ENCODE measurements at regions not wholly inside any gene's neighbourhood (a gene's known extent, or its start where the extent isn't known, plus 50 kb on each side); places are given as distances from the start of the nearest gene placed in this dataset.
"Not testable (repeated sequence)": the region's sequence is repeated elsewhere in the genome, so short reads cannot be mapped to it uniquely, and the experiment has no call there.

GRCh38 chr5:167415779-167416746 lies 875.4 kb upstream of the WWC1 start:
- no peak for DNase-seq (ENCODE audit: low spot score)

DNA sequence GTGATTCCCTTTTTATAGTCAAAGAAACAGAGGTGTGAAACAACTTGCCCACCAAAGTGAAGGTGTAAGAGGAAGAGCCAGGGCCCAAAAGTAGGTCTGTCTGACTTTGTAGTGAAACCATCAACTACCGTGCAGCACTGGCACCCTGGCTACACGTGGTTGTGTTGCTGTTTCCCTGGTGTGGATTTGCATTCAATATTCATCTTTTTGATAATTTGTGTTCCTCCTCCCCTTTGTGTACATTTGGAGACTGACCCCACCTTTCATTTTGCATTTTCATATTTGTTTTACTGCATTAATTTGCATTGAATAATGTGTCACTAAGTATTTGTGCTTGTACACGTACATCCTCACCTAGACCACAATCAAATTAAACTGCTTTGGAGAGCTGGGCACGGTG lies 873.8 kb upstream of the WWC1 start:
- DNase-seq (ENCODE audit: low spot score): no peak

DNA sequence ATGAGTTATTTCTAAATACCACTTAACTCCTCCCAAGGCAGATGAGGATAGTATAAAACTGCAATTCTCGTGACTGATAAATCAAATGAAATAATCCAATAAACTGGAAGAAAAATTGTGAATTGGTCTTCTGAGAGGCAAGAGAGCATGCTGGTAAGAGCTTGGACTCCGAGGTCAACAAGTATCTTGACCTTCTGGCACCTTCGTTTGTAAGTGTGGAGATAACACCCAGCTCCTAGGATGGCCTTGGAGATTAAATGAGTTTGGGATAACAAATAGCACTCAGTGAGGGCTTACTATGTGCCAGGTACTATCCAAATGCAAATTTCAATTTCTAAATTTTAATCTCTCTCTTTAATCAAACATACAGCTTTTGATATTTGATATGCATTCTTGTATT lies 866.3 kb upstream of the WWC1 start:
- no peak for DNase-seq (ENCODE audit: low spot score)

DNA sequence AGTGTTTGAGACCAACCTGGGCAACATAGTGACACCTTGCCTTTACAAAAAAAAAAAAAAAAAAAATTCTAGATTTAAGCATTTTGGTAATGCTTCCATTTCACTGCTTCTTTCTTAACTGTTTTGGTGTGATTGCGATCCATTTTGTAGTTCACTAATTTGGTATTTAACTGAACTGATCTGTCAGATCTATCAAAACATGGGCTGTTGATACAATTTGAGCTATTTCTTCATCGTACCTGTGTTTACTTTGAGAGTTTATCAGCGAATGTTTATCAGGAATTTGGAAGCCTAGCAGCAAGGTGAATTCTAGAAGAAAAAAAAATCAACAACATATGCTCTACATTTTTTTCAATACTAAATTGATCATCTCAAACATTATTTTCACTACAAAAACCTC lies 864.9 kb upstream of the WWC1 start:
- DNase-seq (ENCODE audit: low spot score): no peak

DNA sequence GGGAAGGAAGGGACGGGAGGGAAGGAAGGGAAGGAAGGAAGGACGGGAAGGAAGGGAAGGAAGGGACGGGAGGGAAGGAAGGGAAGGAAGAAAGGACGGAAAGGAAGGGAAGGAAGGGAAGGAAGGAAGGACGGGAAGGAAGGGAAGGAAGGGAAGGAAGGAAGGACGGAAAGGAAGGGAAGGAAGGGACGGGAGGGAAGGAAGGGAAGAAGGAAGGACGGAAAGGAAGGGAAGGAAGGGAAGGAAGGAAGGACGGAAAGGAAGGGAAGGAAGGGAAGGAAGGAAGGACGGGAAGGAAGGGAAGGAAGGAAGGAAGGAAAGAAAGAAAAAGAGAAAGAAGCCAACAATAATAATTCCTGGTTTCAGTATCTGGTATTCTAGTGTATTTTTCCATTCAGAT lies 863.8 kb upstream of the WWC1 start:
- DNase-seq (ENCODE audit: low spot score): not testable (repeated sequence)

DNA sequence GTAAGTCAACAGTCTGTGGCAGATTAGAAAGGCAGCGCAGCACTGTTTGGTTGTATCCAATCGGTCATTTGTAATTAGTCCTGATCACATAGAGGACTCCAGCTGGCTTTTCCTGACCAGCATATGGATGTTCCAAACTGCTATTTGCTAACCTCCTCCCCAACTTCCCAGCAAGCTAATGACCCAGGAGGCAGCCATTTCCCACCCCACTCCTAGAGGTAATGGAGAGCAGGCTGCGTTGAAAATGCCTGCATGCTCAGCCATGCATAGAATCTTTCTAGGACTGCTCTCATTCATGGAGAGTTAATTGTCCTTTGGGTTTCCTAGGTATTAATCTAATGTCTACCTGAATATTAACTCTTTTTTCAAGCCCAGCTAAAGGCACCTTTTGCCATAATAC lies 850.6 kb upstream of the WWC1 start:
- DNase-seq (ENCODE audit: low spot score): no peak

DNA sequence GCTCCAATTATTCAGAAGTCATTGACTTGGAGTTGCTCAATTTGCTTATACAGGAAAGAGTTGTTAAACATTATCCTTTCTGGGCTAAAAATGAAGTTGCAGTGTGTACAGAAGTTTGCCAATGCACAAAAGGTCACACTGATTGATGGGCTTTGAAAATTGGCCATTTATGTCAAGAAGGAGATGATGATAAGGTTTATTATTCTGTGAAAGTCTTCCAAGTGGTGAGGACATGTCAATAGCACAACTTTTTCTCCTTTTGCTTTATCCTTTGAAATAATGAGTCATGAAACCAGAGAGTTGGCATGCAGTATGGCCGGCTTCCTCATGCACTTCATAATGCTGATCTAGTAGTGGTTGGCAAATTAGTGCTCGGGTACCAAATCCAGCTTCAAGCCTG lies 848.5 kb upstream of the WWC1 start:
- DNase-seq (ENCODE audit: low spot score): no peak

DNA sequence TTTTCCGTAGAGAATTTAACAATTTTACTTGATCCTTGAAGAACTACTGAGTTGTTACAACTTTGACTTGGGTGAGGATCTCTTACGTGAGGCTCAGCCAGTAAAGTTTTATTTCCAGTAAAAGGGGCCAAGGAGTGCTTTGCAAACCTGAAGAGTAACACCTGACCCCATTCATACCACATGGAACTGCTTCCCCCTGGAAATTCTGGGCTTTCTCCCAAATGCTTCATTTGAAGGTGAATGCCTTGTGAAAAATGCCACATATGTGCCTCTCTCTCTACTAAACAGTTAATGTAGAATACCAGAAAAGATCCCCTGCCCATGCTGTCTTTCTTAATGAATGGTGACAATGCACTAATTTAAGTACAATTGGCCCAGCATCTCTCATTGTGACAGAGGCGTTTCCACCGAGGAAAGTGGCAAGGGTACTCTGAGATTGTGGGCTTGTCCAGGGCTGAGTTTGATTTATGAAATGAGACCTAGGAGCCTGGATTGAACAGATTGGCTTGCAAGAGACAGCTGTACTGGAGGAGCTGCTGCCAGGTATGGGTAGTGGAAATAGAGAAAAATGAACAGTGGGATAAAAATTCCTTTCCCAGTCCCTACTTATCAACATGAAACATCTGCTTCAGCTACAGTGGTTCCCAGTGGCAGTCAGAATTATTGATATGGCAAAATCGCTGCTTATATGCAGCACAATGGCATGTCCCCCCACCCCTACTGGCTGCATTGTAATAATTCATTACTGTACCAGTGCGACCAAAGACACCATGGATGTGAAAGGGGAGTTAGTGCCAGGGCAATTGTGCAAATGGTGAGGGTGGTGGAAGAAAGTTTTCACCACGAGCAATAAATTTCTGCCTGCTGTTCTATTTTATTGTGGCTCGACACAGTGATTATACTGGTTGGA lies 843.7 kb upstream of the WWC1 start:
- DNase-seq (ENCODE audit: low spot score): no peak

- no peak for DNase-seq (ENCODE audit: low spot score)
These were observed 843.1 kb upstream of the WWC1 start for GRCh38 chr5:167448376-167448775.

DNA sequence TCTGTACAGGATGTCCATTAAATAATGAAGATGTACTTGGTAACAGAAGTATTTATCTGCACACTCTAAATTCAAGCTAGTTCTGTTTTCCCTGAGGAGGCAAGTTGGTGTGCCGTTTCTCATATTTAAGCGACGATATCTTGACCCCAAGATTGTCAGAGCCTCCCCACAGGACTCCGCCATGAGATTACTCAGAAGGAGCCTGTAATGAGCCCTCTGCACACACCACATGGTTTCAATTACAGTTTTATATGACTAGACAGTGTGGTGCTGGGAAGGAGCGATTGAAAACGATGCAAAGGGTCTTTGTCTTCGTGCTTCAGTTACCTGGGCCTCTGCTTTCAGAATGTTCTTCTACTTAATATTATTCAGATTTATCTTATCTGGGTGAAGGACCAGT lies 840.4 kb upstream of the WWC1 start:
- DNase-seq (ENCODE audit: low spot score): peak; percentile 30

GRCh38 chr5:167452136-167452535 lies 839.3 kb upstream of the WWC1 start:
- no peak for DNase-seq (ENCODE audit: low spot score)

DNA sequence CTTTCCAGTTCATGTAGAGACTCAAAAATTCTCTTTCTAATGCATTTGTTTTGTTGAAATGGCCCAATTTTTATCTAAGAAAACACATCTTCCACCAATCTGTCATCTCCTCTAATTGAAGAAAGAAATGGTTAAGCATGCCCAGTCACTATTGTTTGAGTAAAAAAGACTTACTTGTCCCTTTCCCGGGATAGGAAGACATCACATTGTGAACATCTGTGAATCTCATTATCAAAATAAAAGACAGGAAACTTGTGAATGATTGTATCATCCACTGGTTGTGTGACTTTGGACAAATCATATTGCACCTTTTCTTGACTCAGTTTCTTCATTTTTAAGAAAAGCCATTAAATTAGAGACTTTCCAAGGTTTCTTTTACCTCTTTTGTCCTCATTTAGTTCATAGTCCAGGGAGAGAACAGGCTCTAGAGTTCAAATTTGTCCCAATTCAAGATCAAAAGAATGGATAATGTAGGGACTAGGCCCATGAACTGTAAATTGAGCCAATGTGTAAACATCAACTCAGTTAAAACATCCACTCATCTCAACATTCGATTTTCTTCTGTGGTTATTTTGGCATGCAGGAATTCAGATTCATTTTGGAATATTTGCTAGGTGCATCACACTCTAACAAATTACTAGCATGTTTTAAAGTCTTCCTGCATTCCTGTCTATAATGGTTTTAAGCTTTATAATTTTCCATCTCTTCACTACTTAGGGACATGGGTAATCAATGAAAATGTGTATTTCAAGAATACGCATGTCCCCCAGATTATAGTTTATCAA lies 838.0 kb upstream of the WWC1 start:
- peak; percentile 8 for DNase-seq (ENCODE audit: low spot score)

- DNase-seq (ENCODE audit: low spot score): no peak
These were observed 833.0 kb upstream of the WWC1 start for GRCh38 chr5:167458412-167458811.

DNA sequence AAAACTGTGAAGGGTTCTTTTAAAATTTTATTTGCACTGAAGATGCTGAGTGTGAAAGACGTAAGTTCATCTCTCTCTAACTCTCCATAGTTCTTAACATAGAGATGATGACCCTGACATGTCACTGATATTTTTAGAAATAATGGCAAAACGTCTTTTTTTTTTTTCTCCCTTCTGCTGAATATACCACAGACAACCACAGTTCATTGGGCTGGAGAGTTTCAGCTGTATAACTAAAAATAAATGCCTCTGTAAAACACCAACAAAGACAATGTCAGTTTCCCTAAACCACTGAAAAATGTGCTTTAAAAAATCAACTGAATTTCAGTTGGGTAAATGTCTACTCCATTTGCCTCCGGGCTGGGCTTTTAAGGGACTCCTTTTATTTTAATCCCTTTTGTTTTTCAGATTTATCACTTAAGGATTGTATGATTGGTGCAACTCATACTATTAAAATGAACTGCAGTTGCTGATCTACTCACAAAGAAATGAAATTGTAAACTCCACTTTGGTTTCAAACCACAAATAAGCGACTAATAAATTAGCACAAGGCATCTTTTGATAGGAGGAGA lies 830.9 kb upstream of the WWC1 start:
- no peak for DNase-seq (ENCODE audit: low spot score)

- no peak for DNase-seq (ENCODE audit: low spot score)
These were observed 827.5 kb upstream of the WWC1 start for GRCh38 chr5:167463939-167464338.

- DNase-seq (ENCODE audit: low spot score): no peak
These were observed 824.5 kb upstream of the WWC1 start for GRCh38 chr5:167466992-167467391.

GRCh38 chr5:167472566-167473108 lies 818.8 kb upstream of the WWC1 start:
- no peak for DNase-seq (ENCODE audit: low spot score)

DNA sequence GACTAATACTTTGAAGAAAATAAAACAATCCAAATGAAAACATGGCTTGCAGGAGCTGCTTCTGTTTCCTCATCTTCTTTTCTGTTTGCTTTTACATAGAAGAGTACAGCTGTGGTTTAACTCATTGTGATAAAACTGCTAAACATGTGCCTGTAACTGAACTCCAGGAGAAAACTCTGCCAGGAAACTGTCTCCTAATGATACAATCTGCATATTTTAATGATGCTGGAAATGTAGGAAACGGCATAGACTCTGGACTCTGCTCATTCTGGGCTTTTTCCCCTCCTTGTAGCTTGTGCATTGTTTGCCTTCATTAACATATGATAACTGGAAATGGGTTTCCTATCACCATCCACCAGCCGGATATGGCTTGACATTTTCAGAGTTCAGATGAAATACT lies 813.3 kb upstream of the WWC1 start:
- DNase-seq (ENCODE audit: low spot score): no peak

- no peak for DNase-seq (ENCODE audit: low spot score)
These were observed 811.7 kb upstream of the WWC1 start for GRCh38 chr5:167479779-167480178.

- no peak for DNase-seq (ENCODE audit: low spot score)
These were observed 810.1 kb upstream of the WWC1 start for GRCh38 chr5:167481345-167481744.

GRCh38 chr5:167482555-167482954 lies 808.9 kb upstream of the WWC1 start:
- DNase-seq (ENCODE audit: low spot score): no peak

Measured in GM03348 (cell line).